HG03342 (cell line): ENCODE measurements at regions not wholly inside any gene's neighbourhood (a gene's known extent, or its start where the extent isn't known, plus 50 kb on each side); places are given as distances from the start of the nearest gene placed in this dataset.

Experiments
- ATAC-seq: cut with Tn5 transposase; IDR thresholded peaks from one replicate; pipeline ENCODE4 v1.9.1; 2021; ENCODE audit warnings: mild to moderate bottlenecking, moderate library complexity; ENCODE audit not compliant: unreplicated experiment

DNA sequence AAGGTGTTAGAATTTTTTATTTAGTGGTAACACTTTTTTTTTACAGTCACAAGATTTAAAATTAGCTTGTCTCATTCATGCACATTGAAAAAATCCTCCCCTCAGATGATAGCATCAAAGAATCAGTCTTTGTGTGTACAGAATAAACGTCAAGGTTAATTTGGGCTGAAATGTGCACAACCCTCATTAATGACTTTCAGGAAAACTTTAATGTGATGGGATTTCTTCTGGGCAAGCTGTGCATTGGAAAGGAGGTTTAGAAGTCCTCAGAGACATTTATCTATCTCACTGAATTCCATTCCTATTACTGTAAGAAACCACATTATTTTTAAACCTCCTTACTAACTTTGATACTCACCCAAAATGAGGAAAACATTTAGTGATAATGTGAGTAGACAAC, 88.2 kb upstream of the TECRL start:
- no peak for ATAC-seq

- no peak for ATAC-seq
Observed at GRCh38 chr4:64495946-64496345, 86.7 kb upstream of the TECRL start.

GRCh38 chr4:64489628-64490027, 80.4 kb upstream of the TECRL start:
- no peak for ATAC-seq

DNA sequence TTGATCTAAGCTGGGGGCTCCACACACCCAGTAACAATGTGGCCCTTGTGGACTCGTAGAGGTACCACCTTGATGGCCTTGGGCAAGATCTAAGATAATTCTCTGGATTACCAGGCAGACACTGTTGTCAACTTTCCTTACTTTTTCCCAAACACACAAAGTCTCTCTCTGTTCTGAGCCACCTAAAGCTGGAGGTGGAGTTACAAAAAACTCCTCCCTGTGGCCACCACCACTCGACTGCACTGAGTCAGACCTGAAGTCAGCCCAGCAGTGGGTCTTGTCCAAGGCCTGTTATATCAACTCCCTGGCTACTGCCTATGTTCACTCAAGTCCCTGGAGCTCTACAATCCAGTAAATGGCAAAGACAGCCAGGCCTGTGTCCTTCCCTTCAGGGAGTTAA, 70.1 kb upstream of the TECRL start:
- no peak for ATAC-seq

GRCh38 chr4:64477127-64477526, 67.9 kb upstream of the TECRL start:
- ATAC-seq, result no peak

DNA sequence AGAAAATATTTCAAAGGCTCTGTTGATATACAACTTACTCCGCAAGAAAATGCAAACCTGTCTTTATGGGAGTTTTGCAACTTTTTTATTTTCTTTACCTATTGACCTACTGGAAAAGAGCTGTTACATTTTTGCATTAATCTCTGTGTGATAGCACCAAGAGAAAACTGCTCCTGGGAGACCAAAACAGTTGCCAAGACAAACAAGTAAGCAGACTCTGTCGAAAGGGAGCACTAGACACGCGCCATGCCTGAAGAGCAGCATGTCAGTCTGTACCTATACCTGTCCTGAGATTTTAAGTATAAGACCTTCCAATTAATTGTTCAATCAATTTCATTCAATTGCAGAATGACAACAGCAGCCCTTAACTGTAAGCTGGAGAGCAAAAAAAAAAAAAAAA, 56.0 kb upstream of the TECRL start:
- ATAC-seq, result no peak

GRCh38 chr4:64464581-64464980, 55.3 kb upstream of the TECRL start:
- ATAC-seq, result no peak
